ENCODE measurements at regions not wholly inside any gene's neighbourhood (a gene's known extent, or its start where the extent isn't known, plus 50 kb on each side); places are given as distances from the start of the nearest gene placed in this dataset.

- no peak for TF ChIP-seq SP2 (IDR thresholded peaks at IDR 0.05; ENCODE audit: extremely low read depth, low read depth, low read length, poor library complexity, severe bottlenecking)
- TF ChIP-seq CTCF (IDR thresholded peaks at IDR 0.05 in 2 of 3, conservative IDR thresholded peaks at IDR 0.05 in 1 of 3; ENCODE audit: insufficient read depth in 2 of 3, low read depth in 1 of 3, low read length in 3 of 3), result no peak
- no peak for TF ChIP-seq ETV6 (IDR thresholded peaks at IDR 0.05; ENCODE audit: borderline replicate concordance in 1 of 2, low read depth in 2 of 2, low read length in 1 of 2)
- no peak for TF ChIP-seq ETV6 (CRISPR knock-in tag; IDR thresholded peaks at IDR 0.05; ENCODE audit: borderline replicate concordance)
- no peak for TF ChIP-seq ZNF174 (CRISPR knock-in tag; IDR thresholded peaks at IDR 0.05)
- no peak for TF ChIP-seq CBX5 (IDR thresholded peaks at IDR 0.05; ENCODE audit: borderline replicate concordance, low read depth)
These were observed 456.3 kb upstream of the SGCD start for GRCh38 chr5:155870636-155871035.
